Skeletal muscle tissue (tissue), 3 donors: ENCODE measurements at regions not wholly inside any gene's neighbourhood (a gene's known extent, or its start where the extent isn't known, plus 50 kb on each side); places are given as distances from the start of the nearest gene placed in this dataset.

Source experiments
- H3K27ac ChIP-seq: one replicate; pipeline ENCODE4 v1.7.0; 2013; ENCODE audit warnings: mild to moderate bottlenecking, low read depth, low read length, inconsistent platforms
- H3K27me3 ChIP-seq, 3 donors: one replicate each; pipeline ENCODE4 v1.7.0; 2013; ENCODE audit warnings: low read length in 3 of 3; ENCODE audit not compliant: control insufficient read depth in 3 of 3, insufficient read depth in 3 of 3
- H3K36me3 ChIP-seq, 3 donors: one replicate each; pipeline ENCODE4 v1.7.0; 2013; ENCODE audit warnings: low read length in 3 of 3; ENCODE audit not compliant: control insufficient read depth in 3 of 3, insufficient read depth in 3 of 3
- H3K4me1 ChIP-seq, 3 donors: one replicate each; pipeline ENCODE4 v1.7.0; 2013; ENCODE audit warnings: low read length in 3 of 3, mild to moderate bottlenecking in 3 of 3; ENCODE audit not compliant: control insufficient read depth in 3 of 3, insufficient read depth in 3 of 3
- H3K4me3 ChIP-seq, 3 donors: one replicate each; pipeline ENCODE4 v1.7.0; 2013; ENCODE audit warnings: low read length in 3 of 3
- H3K9ac ChIP-seq, 3 donors: one replicate each; pipeline ENCODE4 v1.7.0; 2013; ENCODE audit warnings: low read length in 3 of 3, mild to moderate bottlenecking in 3 of 3, moderate library complexity in 2 of 3, low read depth in 1 of 3
- H3K9me3 ChIP-seq, 3 donors: one replicate each; pipeline ENCODE4 v1.7.0; 2013; ENCODE audit warnings: low read length in 3 of 3; ENCODE audit not compliant: control insufficient read depth in 3 of 3
- donor health status: Osteomylitis.

- no peaks in the 10 kb centered on the region for H3K36me3 ChIP-seq
- H3K27me3 ChIP-seq = peaks cover 0 to 4% (median 4%) of the 10 kb centered on the region in 3 donors
- no peak overlapping the region for H3K4me3 ChIP-seq
- no peaks in the 10 kb centered on the region for H3K9me3 ChIP-seq
- no peak overlapping the region for H3K9ac ChIP-seq
- no peak overlapping the region for H3K27ac ChIP-seq
- H3K4me1 ChIP-seq = no peaks in the 10 kb centered on the region
Measured at GRCh38 chr15:52879904-52880303, 89.8 kb upstream of the ONECUT1 start.

GRCh38 chr15:52879145-52879544 lies 89.0 kb upstream of the ONECUT1 start:
- Histone ChIP-seq H3K4me3 (no peak overlapping the region), H3K27me3 (peaks cover 0 to 6% (median 4%) of the 10 kb centered on the region in 3 donors), H3K9ac (no peak overlapping the region), H3K27ac (no peak overlapping the region), H3K4me1 (no peaks in the 10 kb centered on the region), H3K36me3 (no peaks in the 10 kb centered on the region), H3K9me3 (no peaks in the 10 kb centered on the region)

GRCh38 chr15:52876991-52877663 lies 87.0 kb upstream of the ONECUT1 start:
- no peak overlapping the region for H3K4me3 ChIP-seq

DNA sequence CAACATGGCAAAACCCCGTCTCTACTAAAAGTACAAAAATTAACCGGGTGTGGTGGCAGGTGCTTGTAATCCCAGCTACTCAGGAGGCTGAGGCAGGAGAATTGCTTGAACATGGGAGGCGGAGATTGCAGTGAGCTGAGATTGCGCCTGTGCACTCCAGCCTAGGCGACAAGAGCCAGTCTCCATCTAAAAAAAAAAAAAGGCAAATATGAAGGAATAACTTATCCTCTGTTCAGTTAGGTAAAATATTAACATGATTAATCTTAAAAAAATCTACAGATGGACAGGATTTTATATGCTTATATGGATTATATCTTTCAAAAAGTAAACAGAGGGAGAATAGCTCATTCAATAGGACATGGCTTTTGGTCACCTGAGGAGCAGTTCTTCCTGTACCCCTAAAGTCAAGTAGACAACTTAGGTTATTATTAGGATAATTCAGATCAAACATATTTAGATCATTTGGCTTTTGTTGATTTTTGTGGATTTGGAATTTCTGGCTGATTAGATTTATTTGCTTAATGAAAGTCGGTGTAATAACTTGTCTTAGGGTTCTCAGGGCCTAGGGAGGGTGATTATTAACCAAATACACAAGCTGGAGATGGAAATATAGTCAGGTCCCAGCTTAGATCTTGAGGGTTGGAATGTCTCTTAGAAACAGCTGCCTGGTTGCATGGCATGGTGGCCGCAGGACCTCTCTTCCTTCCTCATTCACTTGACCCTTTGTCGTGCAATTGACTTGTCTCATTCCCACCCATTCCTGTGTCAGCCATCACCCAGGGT lies 82.1 kb upstream of the ONECUT1 start:
- no peaks in the 10 kb centered on the region for H3K4me1 ChIP-seq
- no peaks in the 10 kb centered on the region for H3K36me3 ChIP-seq
- no peaks in the 10 kb centered on the region for H3K9me3 ChIP-seq
- H3K27me3 ChIP-seq = peaks cover 0 to 6% (median 4%) of the 10 kb centered on the region in 3 donors
- no peak overlapping the region for H3K4me3 ChIP-seq
- no peak overlapping the region for H3K9ac ChIP-seq
- no peak overlapping the region for H3K27ac ChIP-seq

More at GRCh38 chr15:52876991-52877663, 87.0 kb upstream of the ONECUT1 start:
- Histone ChIP-seq H3K9me3 (no peaks in the 10 kb centered on the region), H3K36me3 (no peaks in the 10 kb centered on the region), H3K27me3 (peaks cover 0 to 6% (median 4%) of the 10 kb centered on the region in 3 donors), H3K4me1 (no peaks in the 10 kb centered on the region), H3K27ac (no peak overlapping the region), H3K9ac (no peak overlapping the region)

- Histone ChIP-seq H3K9me3 (peaks cover 0 to 3% (median 2%) of the 10 kb centered on the region in 3 donors), H3K9ac (no peak overlapping the region), H3K36me3 (no peaks in the 10 kb centered on the region), H3K27me3 (peaks cover 0 to 3% (median 0%) of the 10 kb centered on the region in 3 donors), H3K27ac (no peak overlapping the region), H3K4me1 (no peaks in the 10 kb centered on the region), H3K4me3 (no peak overlapping the region)
Measured at GRCh38 chr15:52870015-52870414, 79.9 kb upstream of the ONECUT1 start.

GRCh38 chr15:52866698-52867097 lies 76.6 kb upstream of the ONECUT1 start:
- H3K9ac ChIP-seq = no peak overlapping the region
- H3K27ac ChIP-seq = no peak overlapping the region
- no peaks in the 10 kb centered on the region for H3K27me3 ChIP-seq
- H3K36me3 ChIP-seq = no peaks in the 10 kb centered on the region
- H3K4me3 ChIP-seq = no peak overlapping the region
- H3K4me1 ChIP-seq = no peaks in the 10 kb centered on the region
- peaks cover 2 to 4% (median 3%) of the 10 kb centered on the region in 3 donors for H3K9me3 ChIP-seq

- no peaks in the 10 kb centered on the region for H3K36me3 ChIP-seq
- no peak overlapping the region for H3K27ac ChIP-seq
- H3K9ac ChIP-seq = no peak overlapping the region
- peaks cover 2 to 4% (median 3%) of the 10 kb centered on the region in 3 donors for H3K9me3 ChIP-seq
- H3K27me3 ChIP-seq = peaks cover 3 to 13% (median 8%) of the 10 kb centered on the region in 3 donors
- no peaks in the 10 kb centered on the region for H3K4me1 ChIP-seq
- no peak overlapping the region for H3K4me3 ChIP-seq
Measured at GRCh38 chr15:52862677-52863076, 72.5 kb upstream of the ONECUT1 start.

GRCh38 chr15:52858782-52859176 lies 68.6 kb upstream of the ONECUT1 start:
- Histone ChIP-seq H3K9me3 (no peaks in the 10 kb centered on the region), H3K27ac (no peak overlapping the region), H3K36me3 (no peaks in the 10 kb centered on the region), H3K4me3 (no peak overlapping the region), H3K4me1 (no peaks in the 10 kb centered on the region), H3K9ac (no peak overlapping the region), H3K27me3 (peaks cover 7 to 13% (median 11%) of the 10 kb centered on the region in 3 donors)

GRCh38 chr15:52857937-52858781 lies 68.0 kb upstream of the ONECUT1 start:
- Histone ChIP-seq H3K9ac (no peak overlapping the region), H3K4me1 (no peaks in the 10 kb centered on the region), H3K4me3 (no peak overlapping the region), H3K27ac (no peak overlapping the region), H3K27me3 (peaks cover 7 to 13% (median 11%) of the 10 kb centered on the region in 3 donors), H3K9me3 (no peaks in the 10 kb centered on the region), H3K36me3 (no peaks in the 10 kb centered on the region)
